ENCODE measurements at regions not wholly inside any gene's neighbourhood (a gene's known extent, or its start where the extent isn't known, plus 50 kb on each side); places are given as distances from the start of the nearest gene placed in this dataset.

- TF ChIP-seq RAD21 (IDR thresholded peaks at IDR 0.05; ENCODE audit: low read depth) (peak; percentile 30), CTCF (IDR thresholded peaks at IDR 0.05 in 2 of 3, conservative IDR thresholded peaks at IDR 0.05 in 1 of 3; ENCODE audit: borderline replicate concordance in 1 of 3, insufficient read depth in 1 of 3, low read depth in 2 of 3, low read length in 2 of 3) (peak in 1 of 3 experiments; percentile 26; a peak in 2 of 6 replicates), TCF7L2 (IDR thresholded peaks at IDR 0.05; ENCODE audit: borderline replicate concordance, extremely low read depth, insufficient read depth, insufficient read length) (no peak)
- POLR2A ChIA-PET: no interaction called here
- Histone ChIP-seq H3K27me3 (ENCODE audit: insufficient read depth, low read length) (no peaks in the 10 kb centered on the region), H3K36me3 (ENCODE audit: control insufficient read depth in 1 of 2, insufficient read depth in 2 of 2, low read length in 2 of 2) (no peaks in the 10 kb centered on the region), H3K4me2 (ENCODE audit: low read length) (no peak overlapping the region), H3K9ac (ENCODE audit: low read length) (no peak overlapping the region), H3K4me3 (replicated peaks in 1 of 2; ENCODE audit: low read depth in 1 of 2, low read length in 2 of 2) (no peak overlapping the region), H3K79me2 (ENCODE audit: insufficient read depth, low read length) (no peaks in the 10 kb centered on the region), H3K9me3 (ENCODE audit: control insufficient read depth in 1 of 2, insufficient read depth in 1 of 2, low read depth in 1 of 2, low read length in 2 of 2) (no peaks in the 10 kb centered on the region), H4K20me1 (ENCODE audit: insufficient read depth) (no peaks in the 10 kb centered on the region), H2AFZ (ENCODE audit: low read depth, low read length, poor library complexity, severe bottlenecking) (no peak overlapping the region), H3K27ac (ENCODE audit: low read depth, low read length) (no peak overlapping the region), H3K9me2 (ENCODE audit: insufficient read depth) (no peaks in the 10 kb centered on the region), H3K4me1 (ENCODE audit: control insufficient read depth in 1 of 2, insufficient read depth in 2 of 2, low read length in 2 of 2) (no peaks in the 10 kb centered on the region)
- intact Hi-C loops (cut with micrococcal nuclease): no loop called here
- ATAC-seq (no peak), DNase-seq (ENCODE audit: low read depth, low spot score) (no peak)
- CTCF ChIA-PET: no interaction called here
- RAD21 ChIA-PET (ENCODE audit: low non-redundant PET in 1 of 2, low total read pairs in 2 of 2, uncharacterized antibody in 2 of 2, unreplicated experiment in 2 of 2): no interaction called here
- no TSS peak for BruUV-seq (replicated peaks)
Measured at GRCh38 chr13:84574851-84575250, 692.6 kb upstream of the SLITRK1 start.

GRCh38 chr13:84571264-84571663 lies 689.0 kb upstream of the SLITRK1 start:
- Histone ChIP-seq H3K4me1 (ENCODE audit: control insufficient read depth in 1 of 2, insufficient read depth in 2 of 2, low read length in 2 of 2) (no peaks in the 10 kb centered on the region), H3K9me2 (ENCODE audit: insufficient read depth) (no peaks in the 10 kb centered on the region), H3K27me3 (ENCODE audit: insufficient read depth, low read length) (no peaks in the 10 kb centered on the region), H3K4me3 (replicated peaks in 1 of 2; ENCODE audit: low read depth in 1 of 2, low read length in 2 of 2) (no peak overlapping the region), H3K9me3 (ENCODE audit: control insufficient read depth in 1 of 2, insufficient read depth in 1 of 2, low read depth in 1 of 2, low read length in 2 of 2) (no peaks in the 10 kb centered on the region), H3K27ac (ENCODE audit: low read depth, low read length) (no peak overlapping the region), H2AFZ (ENCODE audit: low read depth, low read length, poor library complexity, severe bottlenecking) (no peak overlapping the region), H3K79me2 (ENCODE audit: insufficient read depth, low read length) (no peaks in the 10 kb centered on the region), H4K20me1 (ENCODE audit: insufficient read depth) (no peaks in the 10 kb centered on the region), H3K36me3 (ENCODE audit: control insufficient read depth in 1 of 2, insufficient read depth in 2 of 2, low read length in 2 of 2) (no peaks in the 10 kb centered on the region), H3K9ac (ENCODE audit: low read length) (no peak overlapping the region), H3K4me2 (ENCODE audit: low read length) (no peak overlapping the region)
- TF ChIP-seq CTCF (IDR thresholded peaks at IDR 0.05 in 2 of 3, conservative IDR thresholded peaks at IDR 0.05 in 1 of 3; ENCODE audit: borderline replicate concordance in 1 of 3, insufficient read depth in 1 of 3, low read depth in 2 of 3, low read length in 2 of 3) (0 out of 6 replicates have a peak, but pooled peaks of 1 of the 3 experiments have one; percentile 6), YY1 (IDR thresholded peaks at IDR 0.05; ENCODE audit: extremely low read depth, insufficient replicate concordance, low read depth, low read length) (no peak), EZH2phosphoT487 (IDR thresholded peaks at IDR 0.05; ENCODE audit: borderline replicate concordance) (no peak)
- no TSS peak for BruUV-seq (replicated peaks)
- POLR2A ChIA-PET: no interaction called here
- CTCF ChIA-PET: no interaction called here
- no peak for ATAC-seq
- RAD21 ChIA-PET (ENCODE audit: low non-redundant PET in 1 of 2, low total read pairs in 2 of 2, uncharacterized antibody in 2 of 2, unreplicated experiment in 2 of 2): no interaction called here
- DNase-seq (ENCODE audit: low read depth, low spot score): no peak
- intact Hi-C loops (cut with micrococcal nuclease): no loop called here

Data from HCT116 (cell line).